SIG-M5 treated with dmso at 0.1 percent for 504 hours (cell line): ENCODE measurements at regions not wholly inside any gene's neighbourhood (a gene's known extent, or its start where the extent isn't known, plus 50 kb on each side); places are given as distances from the start of the nearest gene placed in this dataset.
"Not testable (repeated sequence)": the region's sequence is repeated elsewhere in the genome, so short reads cannot be mapped to it uniquely, and the experiment has no call there.

Experiments used
- DNase-seq: peaks from one replicate; lab custom pipeline; 2025; ENCODE audit not compliant: unreplicated experiment; lab: John Stamatoyannopoulos, UW

DNA sequence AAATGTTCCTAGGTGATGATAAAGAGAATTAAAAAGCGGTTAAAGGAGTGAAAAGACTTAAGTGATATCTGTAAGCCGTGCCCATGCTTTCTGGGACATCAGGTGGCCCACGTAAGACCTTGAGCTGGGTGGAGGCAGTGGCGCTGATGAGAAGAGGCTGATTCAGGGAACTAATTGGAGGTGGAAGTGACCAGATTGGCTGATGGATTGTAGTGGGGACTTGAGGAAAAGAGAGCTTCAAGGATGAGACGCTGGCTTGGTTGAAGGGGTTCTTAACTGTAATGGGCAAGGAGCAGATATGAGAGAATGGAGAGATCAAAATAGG is 69.1 kb upstream of the EP300 start:
- no peak for DNase-seq

- DNase-seq: peak; percentile 68
Observed at GRCh38 chr22:41028841-41029240, 63.6 kb upstream of the EP300 start.

DNA sequence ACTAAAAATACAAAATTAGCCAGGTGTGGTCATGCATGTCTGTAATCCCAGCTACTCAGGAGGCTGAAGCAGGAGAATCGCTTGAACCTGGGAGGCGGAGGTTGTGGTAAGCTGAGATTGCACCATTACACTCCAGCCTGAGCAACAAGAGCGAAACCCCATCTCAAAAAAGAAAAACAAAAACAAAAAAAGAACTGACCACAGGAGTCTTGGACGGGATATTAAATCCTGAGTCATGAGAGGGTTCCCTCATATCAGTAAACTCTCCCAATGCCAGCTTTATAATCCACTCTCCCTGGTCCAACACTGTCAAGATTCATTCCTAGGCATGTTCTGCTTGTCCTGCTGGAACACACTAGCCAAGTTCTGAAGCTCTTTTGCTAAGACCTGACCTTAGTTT is 61.5 kb upstream of the EP300 start:
- no peak for DNase-seq

DNA sequence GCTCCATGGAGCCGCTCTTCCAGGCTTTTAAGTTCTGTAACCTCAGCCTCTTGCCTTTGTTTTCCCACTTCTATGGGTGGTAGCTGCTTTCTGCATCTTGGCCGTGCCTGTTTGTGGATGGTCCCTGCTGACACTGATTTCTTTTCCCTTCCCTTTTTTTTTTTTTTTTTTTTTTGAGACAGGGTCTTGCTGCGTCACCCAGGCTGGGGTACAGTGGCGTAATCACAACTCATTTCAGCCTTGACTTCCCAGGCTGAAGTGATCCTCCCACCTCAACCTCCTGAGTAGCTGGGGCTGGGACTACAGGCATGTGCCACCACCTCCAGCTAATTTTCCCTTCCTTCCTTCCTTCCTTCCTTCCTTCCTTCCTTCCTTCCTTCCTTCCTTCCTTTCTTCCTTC is 57.7 kb upstream of the EP300 start:
- peak; percentile 19 for DNase-seq

GRCh38 chr22:41036924-41037323 is 55.5 kb upstream of the EP300 start:
- no peak for DNase-seq

DNA sequence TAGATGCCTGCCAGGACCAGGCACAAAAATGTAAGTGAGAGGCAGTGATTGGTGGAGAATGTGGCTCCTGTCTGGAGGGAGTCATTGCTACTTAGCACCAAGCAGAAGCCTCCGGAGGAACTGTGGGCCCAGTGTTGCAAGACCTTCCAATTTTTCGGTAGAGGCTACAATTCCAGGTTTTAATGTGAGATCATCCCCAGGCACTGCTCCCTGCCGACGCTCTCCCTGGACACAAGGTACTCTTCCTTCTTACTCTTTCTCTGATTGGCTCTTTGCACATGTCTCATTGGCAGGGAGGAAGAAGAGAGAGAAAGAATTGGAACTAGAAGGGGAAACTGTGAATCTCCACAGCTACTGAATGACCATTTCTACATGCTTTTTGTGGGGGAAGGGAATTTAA is 53.7 kb upstream of the EP300 start:
- no peak for DNase-seq

DNA sequence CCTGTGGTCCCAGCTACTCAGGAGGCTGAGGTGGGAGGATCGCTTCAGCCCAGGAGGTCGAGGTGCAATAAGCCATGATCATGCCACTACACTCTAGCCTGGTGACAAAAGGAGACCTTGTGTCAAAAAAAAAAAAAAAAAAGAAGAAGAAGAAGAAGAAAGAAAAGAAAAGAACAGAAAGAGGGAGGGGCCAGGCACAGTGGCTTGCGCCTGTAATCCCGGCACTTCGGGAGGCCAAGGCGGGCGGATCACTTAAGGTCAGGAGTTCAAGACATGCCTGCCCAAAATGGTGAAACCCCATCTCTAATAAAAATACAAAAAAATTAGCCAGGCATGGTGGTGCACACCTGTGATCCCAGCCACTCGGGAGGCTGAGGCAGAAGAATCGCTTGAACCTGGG is 52.8 kb upstream of the EP300 start:
- DNase-seq: not testable (repeated sequence)

DNA sequence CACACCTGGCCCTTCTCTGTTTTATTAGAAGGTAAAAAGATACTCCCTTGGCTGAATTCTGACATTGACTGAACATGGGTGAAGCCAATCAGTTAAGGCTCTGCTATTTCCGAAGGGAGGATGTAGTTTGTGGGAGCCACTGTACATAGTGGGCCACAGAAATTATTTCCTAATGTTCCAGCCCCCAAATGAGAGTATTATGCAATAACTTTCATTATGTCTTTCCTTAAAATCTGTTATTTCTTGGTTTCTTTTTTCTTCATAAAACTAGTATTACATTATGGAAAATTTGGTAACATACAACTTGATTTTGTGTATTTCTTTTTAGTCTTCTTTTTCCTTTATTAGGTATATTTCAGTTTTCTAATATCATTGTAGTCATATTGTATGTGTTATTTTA is 51.9 kb upstream of the EP300 start:
- no peak for DNase-seq

DNA sequence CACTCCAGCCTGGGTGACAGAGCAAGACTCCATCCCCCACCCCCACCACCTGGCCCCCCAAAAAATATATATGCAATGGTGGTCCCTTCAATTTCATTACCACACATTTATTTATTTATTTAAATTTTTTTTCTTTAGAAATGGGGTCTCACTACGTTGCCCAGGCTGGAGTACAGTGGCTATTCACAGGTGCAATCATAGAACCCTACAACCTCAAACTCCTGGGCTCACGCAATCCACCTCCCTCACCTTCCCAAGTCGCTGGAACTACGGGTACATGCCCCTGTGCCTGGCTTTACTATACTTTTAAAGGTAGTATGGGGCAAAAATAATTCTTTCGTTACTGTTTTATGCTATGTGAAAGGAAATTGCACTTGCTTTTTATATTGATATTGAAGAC is 50.9 kb upstream of the EP300 start:
- no peak for DNase-seq
